Heart left ventricle (tissue), 13 donors: ENCODE measurements at regions not wholly inside any gene's neighbourhood (a gene's known extent, or its start where the extent isn't known, plus 50 kb on each side); places are given as distances from the start of the nearest gene placed in this dataset.
"Not testable (repeated sequence)": the region's sequence is repeated elsewhere in the genome, so short reads cannot be mapped to it uniquely, and the experiment has no call there.

Experiments used
- POLR2A ChIP-seq, 2 donors: fragments of 450-650 bp; IDR thresholded peaks; one replicate each; pipeline ENCODE4 v1.6.1; 2017; ENCODE audit warnings: antibody characterized with exemption in 2 of 2, mild to moderate bottlenecking in 2 of 2, moderate library complexity in 2 of 2
- TF ChIP-seq, protein P1 (sequence below), 12 donors: fragments of 200-600 bp; sonication (generic) in 4 of 12; IDR thresholded peaks; one replicate each; pipeline versions ENCODE4 v1.5.0 to v1.8.0; 2018 to 2022; ENCODE audit warnings: antibody characterized with exemption in 12 of 12, mild to moderate bottlenecking in 5 of 12
- donor health status: ischemic (EF 13 %, LVEDD 7.1; RV severe dilation, severe dysfunction).
- donor health status: DM: no; HTN: yes; CAD: no.
- donor health status: DM: no; HTN: no; CAD: no.
- donor health status: ischemic (EF 25% LVEDD 6.9; RV normal size, moderate dysfunction).
- donor health status: ischemic (EF 25% LVEDD 5.7; RV mildly dilated, moderate dysfunction).
- donor health status: ischemic (EF 35%, LVEDD 5.7; RV mildly dilated, moderate dysfunction).
- donor health status: nonischemic (EF 11% LVEDD 7.7; RV severe dilation, severe dysfunction).
- donor health status: DM: yes; HTN: yes; CAD: no.
- donor health status: PGD.
- donor health status: ischemic (EF 29% LVEDD 5.4; RV normal size, mild dysfunction).
- donor health status: nonischemic (EF 23%, LVEDD 6.1; RV moderate dilation, normal function).

DNA sequence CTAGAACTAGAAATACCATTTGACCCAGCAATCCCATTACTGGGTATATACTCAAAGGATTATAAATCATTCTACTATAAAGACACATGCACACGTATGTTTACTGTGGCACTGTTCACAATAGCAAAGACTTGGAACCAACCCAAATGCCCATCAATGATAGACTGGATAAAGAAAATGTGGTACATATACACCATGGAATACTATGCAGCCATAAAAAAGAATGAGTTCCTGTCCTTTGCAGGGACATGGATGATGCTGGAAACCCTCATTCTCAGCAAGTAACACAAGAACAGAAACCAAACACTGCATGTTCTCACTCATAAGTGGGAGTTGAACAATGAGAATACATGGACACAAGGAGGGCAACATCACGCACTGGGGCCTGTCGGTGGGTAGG lies 550.3 kb upstream of the USP24 start:
- TF ChIP-seq, protein P1, sequence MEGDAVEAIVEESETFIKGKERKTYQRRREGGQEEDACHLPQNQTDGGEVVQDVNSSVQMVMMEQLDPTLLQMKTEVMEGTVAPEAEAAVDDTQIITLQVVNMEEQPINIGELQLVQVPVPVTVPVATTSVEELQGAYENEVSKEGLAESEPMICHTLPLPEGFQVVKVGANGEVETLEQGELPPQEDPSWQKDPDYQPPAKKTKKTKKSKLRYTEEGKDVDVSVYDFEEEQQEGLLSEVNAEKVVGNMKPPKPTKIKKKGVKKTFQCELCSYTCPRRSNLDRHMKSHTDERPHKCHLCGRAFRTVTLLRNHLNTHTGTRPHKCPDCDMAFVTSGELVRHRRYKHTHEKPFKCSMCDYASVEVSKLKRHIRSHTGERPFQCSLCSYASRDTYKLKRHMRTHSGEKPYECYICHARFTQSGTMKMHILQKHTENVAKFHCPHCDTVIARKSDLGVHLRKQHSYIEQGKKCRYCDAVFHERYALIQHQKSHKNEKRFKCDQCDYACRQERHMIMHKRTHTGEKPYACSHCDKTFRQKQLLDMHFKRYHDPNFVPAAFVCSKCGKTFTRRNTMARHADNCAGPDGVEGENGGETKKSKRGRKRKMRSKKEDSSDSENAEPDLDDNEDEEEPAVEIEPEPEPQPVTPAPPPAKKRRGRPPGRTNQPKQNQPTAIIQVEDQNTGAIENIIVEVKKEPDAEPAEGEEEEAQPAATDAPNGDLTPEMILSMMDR (IDR thresholded peaks at IDR 0.05), result not testable (repeated sequence)
- not testable (repeated sequence) for TF ChIP-seq POLR2A (IDR thresholded peaks at IDR 0.05)
